Mesothelial cell of epicardium (in vitro differentiated cells): ENCODE measurements at regions not wholly inside any gene's neighbourhood (a gene's known extent, or its start where the extent isn't known, plus 50 kb on each side); places are given as distances from the start of the nearest gene placed in this dataset.
"Not testable (repeated sequence)": the region's sequence is repeated elsewhere in the genome, so short reads cannot be mapped to it uniquely, and the experiment has no call there.

Experiments
- DNase-seq, 2 experiments: peaks; one replicate each; pipeline ENCODE4 v3.0.0; 2021; ENCODE audit warnings: low spot score in 2 of 2; ENCODE audit not compliant: unreplicated experiment in 2 of 2
- H3K27ac Mint-ChIP-seq: 2 replicates; pipeline ENCODE4 v1.8.0; 2021; ENCODE audit warnings: mixed read lengths
- H3K27me3 Mint-ChIP-seq: 2 replicates; pipeline ENCODE4 v1.8.0; 2021; ENCODE audit warnings: low read depth, mixed read lengths
- H3K36me3 Mint-ChIP-seq: 2 replicates; pipeline ENCODE4 v1.8.0; 2021; ENCODE audit warnings: mixed read lengths
- H3K4me1 Mint-ChIP-seq: 2 replicates; pipeline ENCODE4 v1.8.0; 2021; ENCODE audit warnings: mixed read lengths
- H3K4me3 Mint-ChIP-seq: 2 replicates; pipeline ENCODE4 v1.8.0; 2021; ENCODE audit warnings: mild to moderate bottlenecking, moderate library complexity, mixed read lengths
- H3K9me3 Mint-ChIP-seq: 2 replicates; pipeline ENCODE4 v1.8.0; 2021; ENCODE audit warnings: mixed read lengths
- CTCF ChIP-seq: fragments of 200-600 bp; sonication (generic); IDR thresholded peaks from one replicate; pipeline ENCODE4 v1.5.0; 2021; ENCODE audit warnings: antibody characterized with exemption; ENCODE audit not compliant: unreplicated experiment

- H3K4me3 Mint-ChIP-seq, result no peak overlapping the region
- no peak for TF ChIP-seq CTCF
- H3K36me3 Mint-ChIP-seq, result no peaks in the 10 kb centered on the region
- H3K9me3 Mint-ChIP-seq, result peaks cover 11% of the 10 kb centered on the region
- H3K4me1 Mint-ChIP-seq, result peaks cover 43% of the 10 kb centered on the region
- DNase-seq, result no peak
- no peaks in the 10 kb centered on the region for H3K27me3 Mint-ChIP-seq
- peak overlapping the region; percentile 82 for H3K27ac Mint-ChIP-seq
Measured at GRCh38 chr7:12930534-12930933, 243.1 kb downstream of the ARL4A start.

GRCh38 chr7:12931465-12931864 is 244.0 kb downstream of the ARL4A start:
- Mint-ChIP-seq H3K9me3 (peaks cover 20% of the 10 kb centered on the region), H3K4me1 (peaks cover 38% of the 10 kb centered on the region), H3K27ac (peak overlapping the region; percentile 50)
- H3K36me3 Mint-ChIP-seq, H3K4me3 Mint-ChIP-seq, H3K27me3 Mint-ChIP-seq, DNase-seq: not testable (repeated sequence)

- Mint-ChIP-seq H3K27me3 (no peaks in the 10 kb centered on the region), H3K36me3 (peaks cover 28% of the 10 kb centered on the region), H3K27ac (no peak overlapping the region), H3K4me3 (no peak overlapping the region), H3K9me3 (peaks cover 47% of the 10 kb centered on the region), H3K4me1 (peaks cover 16% of the 10 kb centered on the region)
- no peak for DNase-seq
- TF ChIP-seq CTCF, result no peak
Measured at GRCh38 chr7:12939694-12940093, 252.3 kb downstream of the ARL4A start.

- no peak overlapping the region for H3K4me3 Mint-ChIP-seq
- H3K27ac Mint-ChIP-seq, result peak overlapping the region; percentile 75
- H3K9me3 Mint-ChIP-seq, result peaks cover 41% of the 10 kb centered on the region
- no peaks in the 10 kb centered on the region for H3K27me3 Mint-ChIP-seq
- DNase-seq, result no peak
- H3K36me3 Mint-ChIP-seq, result peaks cover 24% of the 10 kb centered on the region
- TF ChIP-seq CTCF, result no peak
- peaks cover 16% of the 10 kb centered on the region for H3K4me1 Mint-ChIP-seq
Measured at GRCh38 chr7:12941512-12941911, 254.1 kb downstream of the ARL4A start.

GRCh38 chr7:12942609-12943008 is 255.2 kb downstream of the ARL4A start:
- peak overlapping the region; percentile 77 for H3K27ac Mint-ChIP-seq
- peaks cover 16% of the 10 kb centered on the region for H3K36me3 Mint-ChIP-seq
- peaks cover 31% of the 10 kb centered on the region for H3K9me3 Mint-ChIP-seq
- no peak overlapping the region for H3K4me3 Mint-ChIP-seq
- H3K4me1 Mint-ChIP-seq, result peaks cover 16% of the 10 kb centered on the region
- TF ChIP-seq CTCF, result no peak
- no peaks in the 10 kb centered on the region for H3K27me3 Mint-ChIP-seq
- DNase-seq, result no peak

GRCh38 chr7:12943781-12944180 is 256.3 kb downstream of the ARL4A start:
- TF ChIP-seq CTCF, result no peak
- no peak for DNase-seq
- peaks cover 6% of the 10 kb centered on the region for H3K36me3 Mint-ChIP-seq
- H3K27ac Mint-ChIP-seq, result no peak overlapping the region
- no peaks in the 10 kb centered on the region for H3K27me3 Mint-ChIP-seq
- peaks cover 16% of the 10 kb centered on the region for H3K4me1 Mint-ChIP-seq
- no peak overlapping the region for H3K4me3 Mint-ChIP-seq
- peaks cover 20% of the 10 kb centered on the region for H3K9me3 Mint-ChIP-seq
